Liver (tissue), 3 donors: ENCODE measurements at regions not wholly inside any gene's neighbourhood (a gene's known extent, or its start where the extent isn't known, plus 50 kb on each side); places are given as distances from the start of the nearest gene placed in this dataset.

Source experiments
- EGR1 ChIP-seq, 2 donors: IDR thresholded peaks; 2 replicates each; pipeline ENCODE4 v1.6.1; 2016 to 2018; ENCODE audit warnings: antibody characterized with exemption in 2 of 2, low read depth in 2 of 2
- JUND ChIP-seq, 2 donors: IDR thresholded peaks; 2 replicates each; pipeline ENCODE4 v1.6.1; 2016; ENCODE audit warnings: antibody characterized with exemption in 2 of 2
- YY1 ChIP-seq: IDR thresholded peaks from 2 replicates; pipeline ENCODE4 v1.6.1; 2016; ENCODE audit warnings: antibody characterized with exemption, mild to moderate bottlenecking
- TF ChIP-seq, protein P1 (sequence below): fragments of 150-350 bp; IDR thresholded peaks from 2 replicates; pipeline ENCODE4 v1.5.1; 2017; ENCODE audit warnings: improper control_type of control experiment, low read depth, low read length; ENCODE audit not compliant: missing input control
- TF ChIP-seq, protein P2 (sequence below): IDR thresholded peaks from 2 replicates; pipeline ENCODE4 v1.6.1; 2016; ENCODE audit warnings: antibody characterized with exemption, mild to moderate bottlenecking
- donor health status: healthy.
- donor health status: healthy.

DNA sequence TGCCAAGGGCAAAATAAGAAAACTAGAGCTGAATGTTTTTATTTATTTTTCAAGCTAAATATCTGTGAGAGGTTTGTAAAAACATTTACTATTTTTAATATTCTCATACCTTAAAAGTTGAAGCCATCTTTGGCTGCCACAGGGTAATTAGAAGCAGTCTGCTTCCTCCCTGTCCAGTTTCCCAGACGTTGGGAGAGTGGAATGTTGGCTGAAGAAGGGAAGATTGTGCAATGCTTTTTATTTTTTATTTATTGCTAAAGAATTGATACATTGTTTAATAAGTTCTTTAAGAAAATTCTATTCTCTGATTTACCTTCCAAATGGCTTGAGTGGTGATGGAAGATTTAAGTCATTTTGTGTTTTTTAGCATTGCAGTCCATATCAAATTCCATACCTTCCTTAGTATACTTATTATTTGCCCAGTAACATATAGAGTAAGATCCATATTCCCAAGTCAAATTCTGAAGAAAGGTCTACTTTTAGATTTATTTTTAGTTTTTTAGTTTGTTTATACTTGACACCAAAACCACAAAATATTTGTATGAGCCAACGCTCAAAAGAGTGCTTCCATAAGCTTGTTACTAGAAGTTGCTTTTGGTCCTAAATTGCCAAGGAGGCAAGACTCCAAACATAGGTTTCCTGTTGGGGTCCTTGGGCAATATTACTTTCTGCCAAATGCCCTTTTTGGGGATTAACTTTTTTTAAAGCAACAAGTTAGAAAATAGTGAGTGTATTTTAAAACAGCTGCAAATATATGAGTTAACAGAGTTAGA lies 124.0 kb upstream of the CPM start:
- TF ChIP-seq, protein P1, sequence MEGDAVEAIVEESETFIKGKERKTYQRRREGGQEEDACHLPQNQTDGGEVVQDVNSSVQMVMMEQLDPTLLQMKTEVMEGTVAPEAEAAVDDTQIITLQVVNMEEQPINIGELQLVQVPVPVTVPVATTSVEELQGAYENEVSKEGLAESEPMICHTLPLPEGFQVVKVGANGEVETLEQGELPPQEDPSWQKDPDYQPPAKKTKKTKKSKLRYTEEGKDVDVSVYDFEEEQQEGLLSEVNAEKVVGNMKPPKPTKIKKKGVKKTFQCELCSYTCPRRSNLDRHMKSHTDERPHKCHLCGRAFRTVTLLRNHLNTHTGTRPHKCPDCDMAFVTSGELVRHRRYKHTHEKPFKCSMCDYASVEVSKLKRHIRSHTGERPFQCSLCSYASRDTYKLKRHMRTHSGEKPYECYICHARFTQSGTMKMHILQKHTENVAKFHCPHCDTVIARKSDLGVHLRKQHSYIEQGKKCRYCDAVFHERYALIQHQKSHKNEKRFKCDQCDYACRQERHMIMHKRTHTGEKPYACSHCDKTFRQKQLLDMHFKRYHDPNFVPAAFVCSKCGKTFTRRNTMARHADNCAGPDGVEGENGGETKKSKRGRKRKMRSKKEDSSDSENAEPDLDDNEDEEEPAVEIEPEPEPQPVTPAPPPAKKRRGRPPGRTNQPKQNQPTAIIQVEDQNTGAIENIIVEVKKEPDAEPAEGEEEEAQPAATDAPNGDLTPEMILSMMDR = no peak
- TF ChIP-seq YY1 = no peak
- no peak for TF ChIP-seq EGR1 (IDR thresholded peaks at IDR 0.05; ENCODE audit: low read depth in 2 of 2)
- no peak for TF ChIP-seq JUND (IDR thresholded peaks at IDR 0.05)
- TF ChIP-seq, protein P2, sequence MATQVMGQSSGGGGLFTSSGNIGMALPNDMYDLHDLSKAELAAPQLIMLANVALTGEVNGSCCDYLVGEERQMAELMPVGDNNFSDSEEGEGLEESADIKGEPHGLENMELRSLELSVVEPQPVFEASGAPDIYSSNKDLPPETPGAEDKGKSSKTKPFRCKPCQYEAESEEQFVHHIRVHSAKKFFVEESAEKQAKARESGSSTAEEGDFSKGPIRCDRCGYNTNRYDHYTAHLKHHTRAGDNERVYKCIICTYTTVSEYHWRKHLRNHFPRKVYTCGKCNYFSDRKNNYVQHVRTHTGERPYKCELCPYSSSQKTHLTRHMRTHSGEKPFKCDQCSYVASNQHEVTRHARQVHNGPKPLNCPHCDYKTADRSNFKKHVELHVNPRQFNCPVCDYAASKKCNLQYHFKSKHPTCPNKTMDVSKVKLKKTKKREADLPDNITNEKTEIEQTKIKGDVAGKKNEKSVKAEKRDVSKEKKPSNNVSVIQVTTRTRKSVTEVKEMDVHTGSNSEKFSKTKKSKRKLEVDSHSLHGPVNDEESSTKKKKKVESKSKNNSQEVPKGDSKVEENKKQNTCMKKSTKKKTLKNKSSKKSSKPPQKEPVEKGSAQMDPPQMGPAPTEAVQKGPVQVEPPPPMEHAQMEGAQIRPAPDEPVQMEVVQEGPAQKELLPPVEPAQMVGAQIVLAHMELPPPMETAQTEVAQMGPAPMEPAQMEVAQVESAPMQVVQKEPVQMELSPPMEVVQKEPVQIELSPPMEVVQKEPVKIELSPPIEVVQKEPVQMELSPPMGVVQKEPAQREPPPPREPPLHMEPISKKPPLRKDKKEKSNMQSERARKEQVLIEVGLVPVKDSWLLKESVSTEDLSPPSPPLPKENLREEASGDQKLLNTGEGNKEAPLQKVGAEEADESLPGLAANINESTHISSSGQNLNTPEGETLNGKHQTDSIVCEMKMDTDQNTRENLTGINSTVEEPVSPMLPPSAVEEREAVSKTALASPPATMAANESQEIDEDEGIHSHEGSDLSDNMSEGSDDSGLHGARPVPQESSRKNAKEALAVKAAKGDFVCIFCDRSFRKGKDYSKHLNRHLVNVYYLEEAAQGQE = no peak
